HUES6 (cell line): ENCODE measurements at regions not wholly inside any gene's neighbourhood (a gene's known extent, or its start where the extent isn't known, plus 50 kb on each side); places are given as distances from the start of the nearest gene placed in this dataset.

Experiments used
- H3K27ac ChIP-seq: 2 replicates; pipeline ENCODE4 v1.7.0; 2013; ENCODE audit warnings: low read depth, mild to moderate bottlenecking, low read length, inconsistent platforms
- H3K27me3 ChIP-seq: 2 replicates; pipeline ENCODE4 v1.6.1; 2013; ENCODE audit warnings: low read length; ENCODE audit not compliant: control insufficient read depth, insufficient read depth
- H3K36me3 ChIP-seq: 2 replicates; pipeline ENCODE4 v1.6.1; 2013; ENCODE audit warnings: low read length; ENCODE audit not compliant: control insufficient read depth, insufficient read depth
- H3K4me1 ChIP-seq: 2 replicates; pipeline ENCODE4 v1.6.1; 2013; ENCODE audit warnings: low read length; ENCODE audit not compliant: control insufficient read depth, insufficient read depth
- H3K4me3 ChIP-seq: 2 replicates; pipeline ENCODE4 v1.5.1; 2013; ENCODE audit warnings: low read depth, low read length
- H3K9ac ChIP-seq: one replicate; pipeline ENCODE4 v1.6.1; 2013; ENCODE audit warnings: mild to moderate bottlenecking, low read length
- H3K9me3 ChIP-seq: 2 replicates; pipeline ENCODE4 v1.6.1; 2013; ENCODE audit warnings: low read depth, low read length; ENCODE audit not compliant: control insufficient read depth, insufficient read depth

DNA sequence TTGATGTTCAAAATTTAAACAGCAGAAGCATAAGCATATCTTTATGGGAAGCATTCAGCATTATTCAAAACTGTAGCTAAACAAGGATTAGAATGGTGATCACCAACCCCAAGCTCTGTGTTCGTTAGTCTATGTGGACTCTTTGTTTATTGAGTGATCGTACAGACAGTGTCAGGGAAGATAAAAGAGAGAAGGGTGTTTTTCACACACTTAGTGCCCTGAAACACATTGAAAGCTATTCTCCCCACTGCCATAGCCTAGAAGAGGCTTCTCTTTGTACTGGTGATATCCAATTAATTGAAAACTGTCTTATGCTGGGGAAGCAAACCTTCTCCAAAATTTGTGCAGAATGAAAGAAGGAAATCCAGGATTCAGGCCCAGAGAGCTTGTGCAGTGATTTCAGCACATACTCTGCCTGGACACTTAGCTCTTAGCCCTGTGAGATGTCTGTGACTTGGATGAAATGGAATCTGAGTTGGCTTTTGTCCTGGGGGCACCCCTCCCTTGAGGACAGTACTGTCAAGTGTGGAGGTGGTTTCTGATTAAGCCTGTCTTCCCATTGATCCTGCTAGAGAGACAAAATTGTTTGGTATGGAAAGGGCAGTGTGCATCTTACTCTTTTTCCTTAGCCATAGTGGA lies 125.7 kb upstream of the MTHFD1L start:
- no peaks in the 10 kb centered on the region for H3K27me3 ChIP-seq
- H3K9ac ChIP-seq, result no peak overlapping the region
- no peak overlapping the region for H3K4me3 ChIP-seq
- H3K36me3 ChIP-seq, result no peaks in the 10 kb centered on the region
- H3K9me3 ChIP-seq, result no peaks in the 10 kb centered on the region
- no peaks in the 10 kb centered on the region for H3K4me1 ChIP-seq
- no peak overlapping the region for H3K27ac ChIP-seq

DNA sequence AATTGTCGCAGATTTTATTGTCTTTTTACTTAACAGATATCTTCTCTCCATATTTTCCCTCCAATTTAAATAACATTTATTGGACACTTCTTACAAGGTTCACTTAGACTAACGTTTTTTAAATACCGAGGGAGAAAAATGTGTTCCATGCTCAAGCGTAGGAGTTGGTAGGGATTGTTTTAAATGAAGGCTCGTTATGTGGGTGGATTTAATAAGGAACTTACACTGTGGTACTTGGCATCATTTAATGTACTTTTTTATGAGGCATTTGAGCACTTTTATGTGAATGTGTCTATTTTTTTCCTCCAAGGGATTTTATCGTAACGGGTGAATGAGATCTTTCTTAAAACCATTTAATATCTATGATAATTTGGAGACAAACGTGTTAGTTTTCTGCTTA lies 125.0 kb upstream of the MTHFD1L start:
- Histone ChIP-seq H3K27ac (no peak overlapping the region), H3K4me1 (no peaks in the 10 kb centered on the region), H3K4me3 (no peak overlapping the region)

DNA sequence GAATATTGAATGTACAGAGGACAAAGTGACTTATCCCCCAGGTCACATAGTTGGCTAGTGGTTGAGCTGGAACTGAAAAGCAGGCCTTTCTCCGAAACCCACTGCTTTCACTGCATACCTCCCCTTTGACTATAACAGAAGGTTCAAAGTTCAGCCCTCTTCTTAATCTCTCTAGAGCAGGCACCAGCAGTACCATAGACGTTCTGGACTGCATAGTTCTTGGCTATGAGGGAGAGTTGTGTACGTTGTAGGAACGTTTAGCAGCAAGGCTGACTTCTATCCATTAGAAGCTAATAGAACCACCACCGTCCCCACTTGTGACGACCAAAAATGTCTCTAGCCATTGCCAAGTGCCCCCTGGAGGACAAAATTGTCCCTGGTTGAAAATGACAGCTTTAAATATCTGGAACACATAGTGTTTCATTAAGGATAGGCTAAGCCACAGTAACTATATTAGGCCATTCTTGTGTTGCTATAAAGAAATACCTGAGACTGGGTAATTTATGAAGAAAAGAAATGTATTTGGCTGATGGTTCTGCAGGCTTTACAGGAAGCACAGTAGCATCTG lies 123.8 kb upstream of the MTHFD1L start:
- Histone ChIP-seq H3K36me3 (no peaks in the 10 kb centered on the region), H3K27me3 (no peaks in the 10 kb centered on the region), H3K4me1 (no peaks in the 10 kb centered on the region), H3K4me3 (no peak overlapping the region), H3K27ac (no peak overlapping the region), H3K9me3 (no peaks in the 10 kb centered on the region), H3K9ac (no peak overlapping the region)

More for the DNA sequence above, 125.0 kb upstream of the MTHFD1L start:
- Histone ChIP-seq H3K9ac (no peak overlapping the region), H3K36me3 (no peaks in the 10 kb centered on the region), H3K27me3 (no peaks in the 10 kb centered on the region), H3K9me3 (no peaks in the 10 kb centered on the region)

DNA sequence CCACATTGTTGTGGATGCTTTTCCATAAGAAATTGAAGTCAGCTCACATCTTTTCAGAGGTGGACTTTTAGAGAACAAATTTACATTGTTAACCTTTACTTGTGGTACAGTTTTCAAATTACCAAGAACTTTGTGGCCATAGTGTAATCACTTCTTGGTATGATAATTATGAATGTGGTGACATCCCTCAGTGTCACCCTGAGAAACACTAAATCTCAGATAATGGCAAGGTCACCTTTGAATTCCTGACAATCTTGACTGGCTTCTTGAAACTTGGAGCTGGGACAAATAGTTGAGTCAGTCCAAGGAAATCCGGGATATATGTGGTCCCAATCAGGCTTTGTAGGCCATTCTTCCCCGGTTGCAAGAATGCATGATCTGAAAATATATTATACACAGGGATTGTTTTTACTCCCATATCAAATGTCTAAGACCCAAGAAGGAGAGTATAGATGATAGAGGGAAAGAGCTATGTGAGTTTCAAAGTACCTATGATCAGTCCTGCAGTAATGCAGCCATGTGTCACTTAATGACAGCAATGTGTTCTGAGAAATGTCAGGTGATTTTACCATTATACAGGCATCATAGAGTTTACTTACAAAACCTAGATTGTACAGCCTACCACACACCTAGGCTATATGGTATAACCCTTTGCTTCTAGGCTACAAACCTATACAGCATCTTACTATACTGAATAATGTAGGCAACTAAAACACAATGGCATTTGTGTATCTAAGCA lies 120.8 kb upstream of the MTHFD1L start:
- Histone ChIP-seq H3K9me3 (no peaks in the 10 kb centered on the region), H3K27me3 (no peaks in the 10 kb centered on the region), H3K4me1 (no peaks in the 10 kb centered on the region), H3K4me3 (no peak overlapping the region), H3K36me3 (no peaks in the 10 kb centered on the region), H3K9ac (no peak overlapping the region), H3K27ac (no peak overlapping the region)

DNA sequence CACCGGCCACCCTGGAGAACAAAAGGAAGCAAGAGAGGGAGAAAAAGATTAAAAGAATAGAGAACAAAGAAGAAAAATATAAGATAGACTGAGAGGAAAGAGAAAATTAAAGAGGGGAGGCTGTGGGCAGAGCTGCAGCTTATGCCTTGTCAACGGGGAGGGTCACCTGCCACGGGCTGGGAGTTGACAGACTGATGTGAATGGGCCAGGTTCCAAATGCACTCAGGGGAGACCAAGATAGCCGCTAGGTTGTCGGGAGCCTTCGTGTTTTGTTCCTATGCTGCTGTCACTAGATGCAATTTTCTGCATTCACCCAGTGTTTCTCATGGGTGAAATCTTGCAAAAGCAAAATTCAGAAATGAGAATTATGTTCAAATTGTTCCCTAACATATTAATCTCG lies 119.6 kb upstream of the MTHFD1L start:
- Histone ChIP-seq H3K4me3 (no peak overlapping the region), H3K4me1 (no peaks in the 10 kb centered on the region), H3K27ac (no peak overlapping the region), H3K36me3 (no peaks in the 10 kb centered on the region), H3K9me3 (no peaks in the 10 kb centered on the region), H3K27me3 (no peaks in the 10 kb centered on the region), H3K9ac (no peak overlapping the region)

DNA sequence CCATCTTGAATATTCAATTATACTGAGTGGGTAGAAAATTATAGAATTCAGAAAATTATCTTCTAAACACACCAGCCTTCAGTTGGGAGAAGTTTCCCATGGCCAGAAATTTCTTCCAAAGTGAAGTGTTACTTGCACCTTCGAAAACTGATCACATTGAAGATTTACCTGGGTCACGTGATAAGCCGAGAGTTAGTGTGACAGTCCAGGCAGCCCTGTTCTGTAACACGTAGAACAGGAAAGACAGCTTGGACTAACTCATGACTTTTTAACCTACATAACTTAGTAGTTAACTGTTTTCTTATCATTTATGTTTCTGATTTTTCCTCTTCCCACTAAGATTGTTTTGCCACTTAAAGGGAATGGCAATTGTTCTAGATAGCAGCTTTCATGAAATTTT lies 118.3 kb upstream of the MTHFD1L start:
- H3K9ac ChIP-seq, result no peak overlapping the region
- H3K4me1 ChIP-seq, result no peaks in the 10 kb centered on the region
- no peak overlapping the region for H3K27ac ChIP-seq
- H3K27me3 ChIP-seq, result peaks cover 3% of the 10 kb centered on the region; the same call in 1 of the 2 replicates
- H3K36me3 ChIP-seq, result no peaks in the 10 kb centered on the region
- H3K4me3 ChIP-seq, result no peak overlapping the region
- no peaks in the 10 kb centered on the region for H3K9me3 ChIP-seq

DNA sequence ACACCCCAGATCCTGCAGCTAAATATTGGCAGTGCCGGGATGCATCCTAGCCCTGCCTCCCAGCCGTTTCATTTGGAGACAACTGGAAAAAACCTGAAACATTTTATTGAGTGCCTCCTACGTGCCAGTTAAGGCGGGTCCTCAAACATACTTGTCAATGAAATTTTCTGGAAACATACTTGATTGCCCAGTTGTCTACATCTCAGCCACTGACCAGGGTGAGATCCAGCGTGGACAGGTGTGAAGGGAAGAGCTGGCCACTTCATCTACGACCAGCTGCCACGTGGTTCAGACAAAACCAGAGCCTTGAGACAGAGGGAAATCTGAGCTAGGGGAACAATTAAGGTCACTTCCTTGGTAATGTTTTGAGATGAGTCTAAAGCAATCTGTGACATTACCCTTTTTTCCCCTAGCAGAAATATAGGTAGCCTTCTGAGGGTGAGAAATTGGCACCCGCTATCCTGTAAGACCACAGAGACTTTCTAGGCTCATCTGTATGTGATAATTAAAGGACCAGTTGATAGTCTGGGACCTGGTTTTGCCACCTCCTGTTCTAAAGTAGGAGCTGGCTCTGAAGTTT lies 116.3 kb upstream of the MTHFD1L start:
- H3K4me1 ChIP-seq, result peaks cover 8% of the 10 kb centered on the region
- H3K4me3 ChIP-seq, result no peak overlapping the region
- H3K9ac ChIP-seq, result no peak overlapping the region
- peaks cover 7% of the 10 kb centered on the region for H3K27me3 ChIP-seq
- no peak overlapping the region for H3K27ac ChIP-seq
- H3K9me3 ChIP-seq, result no peaks in the 10 kb centered on the region
- no peaks in the 10 kb centered on the region for H3K36me3 ChIP-seq

DNA sequence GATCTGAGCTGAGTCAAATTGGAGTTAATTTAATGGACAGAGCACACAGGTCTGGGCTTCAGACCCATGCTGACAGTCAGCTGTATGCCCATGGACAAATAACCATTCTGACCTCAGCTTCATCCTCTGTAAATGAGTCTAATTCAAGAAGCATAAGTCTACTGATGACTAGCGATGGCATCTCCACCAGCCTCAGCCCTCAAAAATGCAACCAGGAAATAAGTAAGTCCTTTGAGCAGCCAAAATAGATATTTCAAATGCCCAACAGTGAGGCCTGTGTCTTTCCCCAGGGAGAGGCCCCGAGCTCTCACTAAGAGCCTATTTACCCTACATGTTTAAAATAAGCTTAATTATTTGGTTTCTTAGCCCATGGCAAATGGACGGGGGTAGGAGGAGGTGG lies 114.2 kb upstream of the MTHFD1L start:
- no peaks in the 10 kb centered on the region for H3K9me3 ChIP-seq
- H3K36me3 ChIP-seq, result no peaks in the 10 kb centered on the region
- H3K4me3 ChIP-seq, result no peak overlapping the region
- peaks cover 10% of the 10 kb centered on the region for H3K4me1 ChIP-seq
- H3K9ac ChIP-seq, result no peak overlapping the region
- peaks cover 11% of the 10 kb centered on the region for H3K27me3 ChIP-seq
- no peak overlapping the region for H3K27ac ChIP-seq

DNA sequence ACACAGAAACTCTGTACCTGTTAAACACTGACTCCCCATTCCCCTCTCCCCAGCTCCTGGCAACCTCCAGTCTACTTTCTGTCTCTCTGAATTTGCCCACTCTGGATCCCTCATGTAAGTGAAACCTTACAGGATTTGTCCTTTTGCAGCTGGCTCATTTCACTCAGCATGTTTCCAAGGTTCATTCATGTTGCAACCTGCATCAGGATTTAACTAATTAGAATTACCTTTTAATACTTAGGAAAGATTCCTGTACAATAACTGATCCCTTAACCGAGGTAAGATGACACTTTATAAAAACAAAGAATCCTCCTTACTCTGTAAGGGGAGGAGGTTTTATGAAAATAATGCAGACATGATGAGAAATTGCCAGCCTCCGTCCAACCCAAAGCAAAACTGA lies 113.1 kb upstream of the MTHFD1L start:
- Histone ChIP-seq H3K4me1 (peaks cover 10% of the 10 kb centered on the region), H3K27me3 (peaks cover 11% of the 10 kb centered on the region), H3K36me3 (no peaks in the 10 kb centered on the region), H3K27ac (no peak overlapping the region), H3K9me3 (no peaks in the 10 kb centered on the region), H3K4me3 (no peak overlapping the region), H3K9ac (no peak overlapping the region)

DNA sequence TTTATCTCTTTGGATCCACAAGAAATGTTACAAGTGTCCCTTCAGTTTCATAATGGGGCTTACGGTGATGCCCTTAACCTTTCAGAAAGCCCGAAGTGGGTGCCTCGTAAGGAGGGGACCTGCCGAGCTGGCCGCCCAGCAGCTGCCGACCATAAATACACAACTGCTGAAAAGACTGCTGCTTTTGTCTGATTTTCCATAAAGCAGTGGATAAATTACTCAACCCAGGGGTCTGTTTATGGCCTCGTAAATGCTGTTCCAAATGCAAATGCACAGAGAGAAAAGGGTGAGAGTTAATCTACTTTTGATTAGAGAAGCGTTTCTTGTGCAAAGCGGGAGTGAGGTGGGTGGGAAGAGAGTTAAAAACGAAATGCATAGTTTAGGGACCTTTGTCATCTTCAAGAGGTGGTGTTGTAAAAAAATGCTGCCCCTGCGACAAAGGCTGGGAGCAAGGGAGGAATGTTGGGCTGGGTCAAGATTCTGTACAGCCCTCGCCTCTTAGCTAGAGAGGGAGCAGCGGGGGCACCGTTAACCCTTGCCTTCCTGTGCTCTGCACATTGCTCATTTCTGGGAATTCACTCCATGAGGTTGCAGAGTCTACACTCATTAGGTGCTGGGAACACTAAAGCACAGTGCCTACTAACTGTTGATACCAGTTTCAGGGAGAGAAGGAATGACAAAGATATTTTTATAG lies 112.0 kb upstream of the MTHFD1L start:
- no peak overlapping the region for H3K27ac ChIP-seq
- no peak overlapping the region for H3K9ac ChIP-seq
- peak overlapping the region; percentile 30 for H3K4me3 ChIP-seq
- H3K36me3 ChIP-seq, result no peaks in the 10 kb centered on the region
- peaks cover 11% of the 10 kb centered on the region for H3K27me3 ChIP-seq
- no peaks in the 10 kb centered on the region for H3K9me3 ChIP-seq
- peaks cover 10% of the 10 kb centered on the region for H3K4me1 ChIP-seq

DNA sequence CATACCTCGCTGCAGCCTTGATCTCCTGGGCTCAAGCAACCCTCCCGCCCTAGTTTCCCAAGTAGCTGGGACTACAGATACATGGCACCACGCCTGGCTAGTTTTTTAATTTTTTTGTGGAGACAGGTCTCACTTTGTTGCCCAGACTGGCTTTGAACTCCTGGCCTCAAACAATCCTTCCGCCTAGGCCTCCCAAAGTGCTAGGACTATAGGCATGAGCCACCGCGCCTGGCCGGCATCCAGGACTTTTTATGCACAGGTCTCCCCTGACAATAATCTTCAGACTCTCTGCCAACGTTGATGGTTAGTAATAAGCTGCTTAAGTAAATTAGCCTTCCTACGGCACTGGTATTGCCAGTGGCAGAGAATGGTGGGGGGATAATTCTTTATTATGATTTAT lies 110.5 kb upstream of the MTHFD1L start:
- no peak overlapping the region for H3K9ac ChIP-seq
- no peaks in the 10 kb centered on the region for H3K9me3 ChIP-seq
- no peak overlapping the region for H3K4me3 ChIP-seq
- H3K36me3 ChIP-seq, result no peaks in the 10 kb centered on the region
- peaks cover 11% of the 10 kb centered on the region for H3K27me3 ChIP-seq
- no peak overlapping the region for H3K27ac ChIP-seq
- H3K4me1 ChIP-seq, result peaks cover 10% of the 10 kb centered on the region
